HCT116 (cell line): ENCODE measurements at regions not wholly inside any gene's neighbourhood (a gene's known extent, or its start where the extent isn't known, plus 50 kb on each side); places are given as distances from the start of the nearest gene placed in this dataset.

Experiments used
- ATAC-seq: fragments of 200-7000 bp; cut with Tn5 transposase; 2 replicates; pipeline ENCODE4 v1.9.1; 2020; ENCODE audit warnings: mild to moderate bottlenecking, moderate library complexity
- BruUV-seq: library from RNA; stranded (reverse); fragments of 400-500 nt; replicated peaks from 2 replicates; lab custom pipeline; 2021; lab: Mats Ljungman, UMichigan
- CTCF ChIA-PET: fragments of 300-600 bp; sonication (Branson Sonifier 250); formaldehyde crosslinking; loops from one replicate; lab custom pipeline; 2021; ENCODE audit warnings: antibody characterized with exemption; lab: Charles Lee
- POLR2A ChIA-PET: fragments of 300-600, 350-600 bp; sonication (Branson Sonifier 250); formaldehyde crosslinking; loops from one replicate; lab custom pipeline; 2021; ENCODE audit warnings: antibody characterized with exemption; lab: Charles Lee
- RAD21 ChIA-PET, 2 experiments: fragments of 300-600 bp; sonication (Branson Sonifier 250); formaldehyde crosslinking; loops; one replicate each; lab custom pipeline; 2023; ENCODE audit warnings: low total read pairs in 2 of 2; ENCODE audit not compliant: uncharacterized antibody in 2 of 2, unreplicated experiment in 2 of 2, low non-redundant PET in 1 of 2; lab: Charles Lee
- DNase-seq: peaks from one replicate; pipeline ENCODE4 v3.0.0-alpha.2; 2010; ENCODE audit warnings: low read depth, low spot score
- H2AFZ ChIP-seq: fragments of 200-600 bp; shearing (Covaris generic), sonication (generic); 2 replicates; pipeline ENCODE4 v1.6.1; 2017; ENCODE audit warnings: low read depth, mixed run types, mixed read lengths, antibody characterized with exemption, low read length; ENCODE audit not compliant: poor library complexity, severe bottlenecking
- H3K27ac ChIP-seq: 2 replicates; pipeline ENCODE4 v1.5.1; 2012; ENCODE audit warnings: low read depth, low read length
- H3K27me3 ChIP-seq: fragments of 200-600 bp; sonication (generic); 2 replicates; pipeline ENCODE4 v1.6.1; 2016; ENCODE audit warnings: mixed run types, low read length, mixed read lengths; ENCODE audit not compliant: insufficient read depth
- H3K36me3 ChIP-seq, 2 experiments: fragments of 200-500 bp in 1 of 2; fragments of 200-600 bp in 1 of 2; sonication (Bioruptor generic) in 1 of 2; sonication (generic) in 1 of 2; 2 replicates each; pipeline versions ENCODE4 v1.5.1 to v1.6.1; 2014 to 2016; ENCODE audit warnings: low read length in 2 of 2, inconsistent platforms in 1 of 2, mixed read lengths in 1 of 2, mixed run types in 1 of 2; ENCODE audit not compliant: insufficient read depth in 2 of 2, control insufficient read depth in 1 of 2
- H3K4me1 ChIP-seq, 2 experiments: fragments of 200-600 bp in 1 of 2; sonication (generic) in 1 of 2; 2 replicates each; pipeline versions ENCODE4 v1.5.1 to v1.6.1; 2012 to 2017; ENCODE audit warnings: low read length in 2 of 2, inconsistent platforms in 1 of 2, mild to moderate bottlenecking in 1 of 2, mixed read lengths in 1 of 2, mixed run types in 1 of 2, moderate library complexity in 1 of 2; ENCODE audit not compliant: insufficient read depth in 2 of 2, control insufficient read depth in 1 of 2
- H3K4me2 ChIP-seq: fragments of 200-600 bp; sonication (generic); 2 replicates; pipeline ENCODE4 v1.6.1; 2017; ENCODE audit warnings: mixed run types, low read length, mixed read lengths
- H3K4me3 ChIP-seq, 2 experiments: fragments of 200-600 bp in 1 of 2; sonication (generic) in 1 of 2; replicated peaks in 1 of 2; 2 replicates each; pipeline ENCODE4 v1.5.1; 2011 to 2016; ENCODE audit warnings: low read length in 2 of 2, control low read depth in 1 of 2, low read depth in 1 of 2, mild to moderate bottlenecking in 1 of 2, mixed read lengths in 1 of 2, mixed run types in 1 of 2
- H3K79me2 ChIP-seq: fragments of 200-600 bp; sonication (generic); 2 replicates; pipeline ENCODE4 v1.6.1; 2017; ENCODE audit warnings: mild to moderate bottlenecking, mixed run types, low read length, moderate library complexity, mixed read lengths; ENCODE audit not compliant: insufficient read depth
- H3K9ac ChIP-seq: fragments of 200-600 bp; sonication (generic); 2 replicates; pipeline ENCODE4 v1.6.1; 2016; ENCODE audit warnings: low read length, mixed read lengths
- H3K9me2 ChIP-seq: fragments of 200-600 bp; sonication (generic), shearing (Covaris generic); 2 replicates; pipeline ENCODE4 v1.6.1; 2017; ENCODE audit warnings: mixed run types, mild to moderate bottlenecking, moderate library complexity; ENCODE audit not compliant: insufficient read depth
- H3K9me3 ChIP-seq, 2 experiments: fragments of 200-500 bp in 1 of 2; fragments of 200-600 bp in 1 of 2; sonication (Bioruptor generic) in 1 of 2; sonication (generic) in 1 of 2; 2 replicates each; pipeline ENCODE4 v1.6.1; 2014 to 2017; ENCODE audit warnings: low read length in 2 of 2, mixed read lengths in 2 of 2, inconsistent platforms in 1 of 2, low read depth in 1 of 2, mild to moderate bottlenecking in 1 of 2, mixed run types in 1 of 2, moderate library complexity in 1 of 2; ENCODE audit not compliant: control insufficient read depth in 1 of 2, insufficient read depth in 1 of 2
- H4K20me1 ChIP-seq: fragments of 200-600 bp; sonication (generic), shearing (Covaris generic); 2 replicates; pipeline ENCODE4 v1.6.1; 2017; ENCODE audit warnings: mixed run types, mild to moderate bottlenecking, moderate library complexity; ENCODE audit not compliant: insufficient read depth
- CBX3 ChIP-seq: IDR thresholded peaks from 2 replicates; pipeline ENCODE4 v1.6.1; 2012; ENCODE audit warnings: low read depth
- CEBPB ChIP-seq: IDR thresholded peaks from 2 replicates; pipeline ENCODE4 v1.6.1; 2012; ENCODE audit warnings: low read depth
- EGR1 ChIP-seq: IDR thresholded peaks from 2 replicates; pipeline ENCODE4 v1.6.1; 2012; ENCODE audit warnings: low read depth
- ELF1 ChIP-seq: IDR thresholded peaks from 2 replicates; pipeline ENCODE4 v1.6.1; 2012; ENCODE audit warnings: low read depth, borderline replicate concordance
- EZH2 ChIP-seq: fragments of 200-600 bp; sonication (generic); IDR thresholded peaks from 2 replicates; pipeline ENCODE4 v1.6.1; 2017; ENCODE audit warnings: antibody characterized with exemption, mixed run types
- POLR2A ChIP-seq: IDR thresholded peaks from 2 replicates; pipeline ENCODE4 v1.7.0; 2011; ENCODE audit warnings: borderline replicate concordance; ENCODE audit not compliant: insufficient read depth, insufficient read length; ENCODE audit errors: extremely low read depth
- POLR2AphosphoS5 ChIP-seq: IDR thresholded peaks from 2 replicates; pipeline ENCODE4 v1.6.1; 2011; ENCODE audit warnings: mild to moderate bottlenecking, low read depth, low read length, moderate library complexity
- RAD21 ChIP-seq: IDR thresholded peaks from 2 replicates; pipeline ENCODE4 v1.6.1; 2012; ENCODE audit warnings: low read depth, mild to moderate bottlenecking
- SP1 ChIP-seq: IDR thresholded peaks from 2 replicates; pipeline ENCODE4 v1.6.1; 2012; ENCODE audit warnings: low read depth
- YY1 ChIP-seq: IDR thresholded peaks from 2 replicates; pipeline ENCODE4 v1.6.1; 2011; ENCODE audit warnings: low read length, low read depth, moderate library complexity, mild to moderate bottlenecking; ENCODE audit not compliant: insufficient replicate concordance; ENCODE audit errors: extremely low read depth
- ZFX ChIP-seq: fragments of 450-650 bp; IDR thresholded peaks from 2 replicates; pipeline ENCODE4 v1.6.1; 2017
- ZNF274 ChIP-seq: fragments of 200-500 bp; sonication (Bioruptor generic); IDR thresholded peaks from 2 replicates; pipeline ENCODE4 v1.6.1; 2014; ENCODE audit warnings: mild to moderate bottlenecking, low read depth, low read length, inconsistent platforms
- intact Hi-C: fragments of 100-400 bp; cut with micrococcal nuclease; formaldehyde crosslinking; loops from 2 replicates; pipeline ENCODE4 v1.10.0; 2022
- TF ChIP-seq, protein P1 (sequence below): IDR thresholded peaks from 2 replicates; pipeline ENCODE4 v1.6.1; 2012
- TF ChIP-seq, protein P2 (sequence below): IDR thresholded peaks from 2 replicates; pipeline ENCODE4 v1.6.1; 2012; ENCODE audit warnings: low read depth
- TF ChIP-seq, protein P3 (sequence below): IDR thresholded peaks from 2 replicates; pipeline ENCODE4 v1.6.1; 2012

GRCh38 chr5:64100203-64100602, 65.4 kb upstream of the RNF180 start:
- DNase-seq (no peak), ATAC-seq (no peak)
- ChIA-PET CTCF (no interaction called here), POLR2A (no interaction called here), RAD21 (no interaction called here)
- H4K20me1 ChIP-seq, result no peaks in the 10 kb centered on the region
- no TSS peak for BruUV-seq
- no peak overlapping the region for H2AFZ ChIP-seq
- no peak overlapping the region for H3K4me2 ChIP-seq
- H3K27ac ChIP-seq, result no peak overlapping the region
- no peak overlapping the region for H3K4me3 ChIP-seq
- H3K9me3 ChIP-seq, result peaks cover 0 to 24% of the 10 kb centered on the region in 2 experiments; a peak in 2 of 4 replicates
- no peaks in the 10 kb centered on the region for H3K4me1 ChIP-seq
- no peaks in the 10 kb centered on the region for H3K27me3 ChIP-seq
- no peaks in the 10 kb centered on the region for H3K9me2 ChIP-seq
- intact Hi-C loops, result no loop called here
- TF ChIP-seq YY1, result no peak
- TF ChIP-seq, protein P1, sequence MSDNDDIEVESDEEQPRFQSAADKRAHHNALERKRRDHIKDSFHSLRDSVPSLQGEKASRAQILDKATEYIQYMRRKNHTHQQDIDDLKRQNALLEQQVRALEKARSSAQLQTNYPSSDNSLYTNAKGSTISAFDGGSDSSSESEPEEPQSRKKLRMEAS, result no peak
- TF ChIP-seq, protein P2, sequence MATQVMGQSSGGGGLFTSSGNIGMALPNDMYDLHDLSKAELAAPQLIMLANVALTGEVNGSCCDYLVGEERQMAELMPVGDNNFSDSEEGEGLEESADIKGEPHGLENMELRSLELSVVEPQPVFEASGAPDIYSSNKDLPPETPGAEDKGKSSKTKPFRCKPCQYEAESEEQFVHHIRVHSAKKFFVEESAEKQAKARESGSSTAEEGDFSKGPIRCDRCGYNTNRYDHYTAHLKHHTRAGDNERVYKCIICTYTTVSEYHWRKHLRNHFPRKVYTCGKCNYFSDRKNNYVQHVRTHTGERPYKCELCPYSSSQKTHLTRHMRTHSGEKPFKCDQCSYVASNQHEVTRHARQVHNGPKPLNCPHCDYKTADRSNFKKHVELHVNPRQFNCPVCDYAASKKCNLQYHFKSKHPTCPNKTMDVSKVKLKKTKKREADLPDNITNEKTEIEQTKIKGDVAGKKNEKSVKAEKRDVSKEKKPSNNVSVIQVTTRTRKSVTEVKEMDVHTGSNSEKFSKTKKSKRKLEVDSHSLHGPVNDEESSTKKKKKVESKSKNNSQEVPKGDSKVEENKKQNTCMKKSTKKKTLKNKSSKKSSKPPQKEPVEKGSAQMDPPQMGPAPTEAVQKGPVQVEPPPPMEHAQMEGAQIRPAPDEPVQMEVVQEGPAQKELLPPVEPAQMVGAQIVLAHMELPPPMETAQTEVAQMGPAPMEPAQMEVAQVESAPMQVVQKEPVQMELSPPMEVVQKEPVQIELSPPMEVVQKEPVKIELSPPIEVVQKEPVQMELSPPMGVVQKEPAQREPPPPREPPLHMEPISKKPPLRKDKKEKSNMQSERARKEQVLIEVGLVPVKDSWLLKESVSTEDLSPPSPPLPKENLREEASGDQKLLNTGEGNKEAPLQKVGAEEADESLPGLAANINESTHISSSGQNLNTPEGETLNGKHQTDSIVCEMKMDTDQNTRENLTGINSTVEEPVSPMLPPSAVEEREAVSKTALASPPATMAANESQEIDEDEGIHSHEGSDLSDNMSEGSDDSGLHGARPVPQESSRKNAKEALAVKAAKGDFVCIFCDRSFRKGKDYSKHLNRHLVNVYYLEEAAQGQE, result no peak
- H3K79me2 ChIP-seq, result no peaks in the 10 kb centered on the region
- H3K9ac ChIP-seq, result no peak overlapping the region
- no peaks in the 10 kb centered on the region for H3K36me3 ChIP-seq

GRCh38 chr5:64096771-64097170, 68.9 kb upstream of the RNF180 start:
- TF ChIP-seq ZFX (no peak), POLR2AphosphoS5 (no peak), CBX3 (no peak), EZH2 (no peak), POLR2A (no peak), SP1 (no peak), CEBPB (no peak), YY1 (no peak), RAD21 (no peak), ZNF274 (no peak), EGR1 (no peak), ELF1 (no peak)
- TF ChIP-seq, protein P1, result no peak
- TF ChIP-seq, protein P3, sequence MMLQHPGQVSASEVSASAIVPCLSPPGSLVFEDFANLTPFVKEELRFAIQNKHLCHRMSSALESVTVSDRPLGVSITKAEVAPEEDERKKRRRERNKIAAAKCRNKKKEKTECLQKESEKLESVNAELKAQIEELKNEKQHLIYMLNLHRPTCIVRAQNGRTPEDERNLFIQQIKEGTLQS, result no peak
- DNase-seq (no peak), ATAC-seq (no peak)
- no peaks in the 10 kb centered on the region for H4K20me1 ChIP-seq
- peaks cover 0 to 24% of the 10 kb centered on the region in 2 experiments; a peak in 2 of 4 replicates for H3K9me3 ChIP-seq
- ChIA-PET RAD21 (no interaction called here), CTCF (no interaction called here), POLR2A (no interaction called here)
- H3K79me2 ChIP-seq, result no peaks in the 10 kb centered on the region
- H3K4me2 ChIP-seq, result no peak overlapping the region
- no peak overlapping the region for H3K9ac ChIP-seq
- intact Hi-C loops, result no loop called here
- no peak overlapping the region for H3K27ac ChIP-seq
- no peaks in the 10 kb centered on the region for H3K4me1 ChIP-seq
- BruUV-seq, result no TSS peak
- H3K9me2 ChIP-seq, result no peaks in the 10 kb centered on the region
- no peak overlapping the region for H2AFZ ChIP-seq
- H3K4me3 ChIP-seq, result no peak overlapping the region
- H3K36me3 ChIP-seq, result no peaks in the 10 kb centered on the region
- no peaks in the 10 kb centered on the region for H3K27me3 ChIP-seq
